ENCODE measurements at regions not wholly inside any gene's neighbourhood (a gene's known extent, or its start where the extent isn't known, plus 50 kb on each side); places are given as distances from the start of the nearest gene placed in this dataset.

DNA sequence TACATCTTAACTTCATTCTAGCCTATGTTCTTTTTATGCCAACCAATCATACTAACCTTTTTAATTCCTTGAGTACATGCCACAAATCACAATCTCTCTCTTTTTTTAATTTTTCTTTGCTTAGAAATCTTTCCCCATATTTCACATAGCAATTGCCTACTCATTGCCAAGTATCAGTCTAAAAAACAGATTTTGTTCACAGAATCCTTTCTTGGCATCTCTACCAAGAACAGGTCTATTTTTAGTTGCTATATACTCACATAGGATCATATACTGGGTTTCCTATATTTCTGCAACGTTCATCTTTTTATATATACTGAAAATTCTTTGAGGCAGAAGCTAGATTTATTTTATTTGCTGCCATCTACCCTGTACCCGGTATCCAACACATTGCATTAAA is 292.1 kb downstream of the GASK1B start (continued):
- no peak for TF ChIP-seq SREBF2 (IDR thresholded peaks at IDR 0.05; ENCODE audit: low read length)
- no peak for TF ChIP-seq EGR1 (IDR thresholded peaks at IDR 0.05; ENCODE audit: borderline replicate concordance in 1 of 2, low read depth in 2 of 2, low read length in 2 of 2)
- TF ChIP-seq, protein P1, sequence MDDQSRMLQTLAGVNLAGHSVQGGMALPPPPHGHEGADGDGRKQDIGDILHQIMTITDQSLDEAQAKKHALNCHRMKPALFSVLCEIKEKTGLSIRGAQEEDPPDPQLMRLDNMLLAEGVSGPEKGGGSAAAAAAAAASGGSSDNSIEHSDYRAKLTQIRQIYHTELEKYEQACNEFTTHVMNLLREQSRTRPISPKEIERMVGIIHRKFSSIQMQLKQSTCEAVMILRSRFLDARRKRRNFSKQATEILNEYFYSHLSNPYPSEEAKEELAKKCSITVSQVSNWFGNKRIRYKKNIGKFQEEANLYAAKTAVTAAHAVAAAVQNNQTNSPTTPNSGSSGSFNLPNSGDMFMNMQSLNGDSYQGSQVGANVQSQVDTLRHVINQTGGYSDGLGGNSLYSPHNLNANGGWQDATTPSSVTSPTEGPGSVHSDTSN (IDR thresholded peaks at IDR 0.05; ENCODE audit: insufficient replicate concordance, low read depth, low read length) = no peak
- no peak for TF ChIP-seq SRF (IDR thresholded peaks at IDR 0.05; ENCODE audit: low read depth in 2 of 2, low read length in 2 of 2)
- TF ChIP-seq, protein P2, sequence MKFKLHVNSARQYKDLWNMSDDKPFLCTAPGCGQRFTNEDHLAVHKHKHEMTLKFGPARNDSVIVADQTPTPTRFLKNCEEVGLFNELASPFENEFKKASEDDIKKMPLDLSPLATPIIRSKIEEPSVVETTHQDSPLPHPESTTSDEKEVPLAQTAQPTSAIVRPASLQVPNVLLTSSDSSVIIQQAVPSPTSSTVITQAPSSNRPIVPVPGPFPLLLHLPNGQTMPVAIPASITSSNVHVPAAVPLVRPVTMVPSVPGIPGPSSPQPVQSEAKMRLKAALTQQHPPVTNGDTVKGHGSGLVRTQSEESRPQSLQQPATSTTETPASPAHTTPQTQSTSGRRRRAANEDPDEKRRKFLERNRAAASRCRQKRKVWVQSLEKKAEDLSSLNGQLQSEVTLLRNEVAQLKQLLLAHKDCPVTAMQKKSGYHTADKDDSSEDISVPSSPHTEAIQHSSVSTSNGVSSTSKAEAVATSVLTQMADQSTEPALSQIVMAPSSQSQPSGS (IDR thresholded peaks at IDR 0.05; ENCODE audit: low read length) = no peak
- TF ChIP-seq HDGF (IDR thresholded peaks at IDR 0.05) = no peak
- TF ChIP-seq TCF7 (IDR thresholded peaks at IDR 0.05; ENCODE audit: borderline replicate concordance) = no peak
- no peak for TF ChIP-seq SPI1 (IDR thresholded peaks at IDR 0.05; ENCODE audit: borderline replicate concordance, insufficient read depth, low read depth, low read length)
- no peak for TF ChIP-seq JUND (IDR thresholded peaks at IDR 0.05; ENCODE audit: low read depth, low read length)
- no peak for TF ChIP-seq MYB (IDR thresholded peaks at IDR 0.05; ENCODE audit: borderline replicate concordance, low read depth, low read length)
- TF ChIP-seq MTA2 (IDR thresholded peaks at IDR 0.05; ENCODE audit: low read depth) = no peak

DNA sequence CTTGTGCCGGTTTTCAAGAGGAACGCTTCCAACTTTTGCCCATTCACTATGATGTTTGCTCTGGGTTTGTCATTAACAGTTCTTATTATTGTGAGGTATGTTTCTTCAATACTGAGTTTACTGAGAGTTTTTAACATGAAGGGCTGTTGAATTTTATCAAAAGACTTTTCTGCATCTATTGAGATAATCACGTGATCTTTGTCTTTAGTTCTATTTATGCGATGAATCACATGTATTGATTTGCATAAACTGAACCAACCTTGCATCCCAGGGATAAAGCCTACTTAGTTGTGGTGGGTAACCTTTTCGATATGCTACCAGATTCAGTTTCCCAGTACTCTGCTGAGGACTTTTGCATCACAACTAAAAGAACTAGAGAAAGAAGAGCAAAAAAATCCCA is 318.0 kb downstream of the GASK1B start:
- FAIRE-seq (no peak), ATAC-seq (no peak), DNase-seq (ENCODE audit: low read depth, low spot score) (no peak)
- Histone ChIP-seq H3K4me2 (ENCODE audit: control insufficient read depth, insufficient read depth) (no peak overlapping the region), H3K4me3 (no peak overlapping the region), H2AFZ (ENCODE audit: control insufficient read depth, low read depth, low read length) (no peak overlapping the region), H3K79me2 (ENCODE audit: control insufficient read depth, insufficient read depth, low read length) (no peaks in the 10 kb centered on the region), H3K9ac (ENCODE audit: control insufficient read depth, insufficient read depth, low read length) (no peak overlapping the region), H3K4me1 (ENCODE audit: control insufficient read depth, insufficient read depth, low read length) (no peaks in the 10 kb centered on the region), H3K27ac (ENCODE audit: control insufficient read depth, insufficient read depth) (no peak overlapping the region), H3K36me3 (ENCODE audit: control insufficient read depth in 2 of 2, insufficient read depth in 2 of 2, low read length in 1 of 2) (no peaks in the 10 kb centered on the region), H3K9me3 (replicated peaks; ENCODE audit: control insufficient read depth, insufficient read depth, low read length) (no peaks in the 10 kb centered on the region), H3K27me3 (replicated peaks in 1 of 2; ENCODE audit: control insufficient read depth in 2 of 2, insufficient read depth in 2 of 2, low read length in 1 of 2) (no peaks in the 10 kb centered on the region), H4K20me1 (ENCODE audit: control insufficient read depth, insufficient read depth) (no peaks in the 10 kb centered on the region)
- 0 out of 2 replicates have a peak, but pooled peaks have one; percentile 10 for TF ChIP-seq RAD51 (IDR thresholded peaks at IDR 0.05)
- no peak for TF ChIP-seq ETV6 (conservative IDR thresholded peaks at IDR 0.05 in 1 of 2, IDR thresholded peaks at IDR 0.05 in 1 of 2; ENCODE audit: borderline replicate concordance in 1 of 2, low read depth in 1 of 2)
- in situ Hi-C loops (cut with MboI) (no loop called here), intact Hi-C loops (cut with micrococcal nuclease; ENCODE audit: unreplicated experiment) (no loop called here)
- ChIA-PET POLR2A (no interaction called here), CTCF (interaction anchor here (0.6 kb wide), 1 partner anchor 382 kb away, joined by 3 read pairs; no protein-coding TSS in a partner anchor), SMC1A (ENCODE audit: uncharacterized antibody, unreplicated experiment) (no interaction called here), RAD21 (ENCODE audit: unreplicated experiment) (no interaction called here)
- 60% methylated on average over 5 of the region's 5 CpGs for WGBS (ENCODE audit: insufficient coverage, insufficient replicate concordance, low lambda C conversion rate, missing lambda C conversion rate)
- no TSS peak for BruUV-seq (replicated peaks)
